ENCODE measurements at regions not wholly inside any gene's neighbourhood (a gene's known extent, or its start where the extent isn't known, plus 50 kb on each side); places are given as distances from the start of the nearest gene placed in this dataset.

- 37 to 77% methylated on average over 2 of the region's 2 CpGs for WGBS, 2 donors
These were observed 186.4 kb downstream of the SPRY1 start for GRCh38 chr4:123583043-123583442.

GRCh38 chr4:123585111-123585510, 188.5 kb downstream of the SPRY1 start:
- DNase-seq: no peak
- Histone ChIP-seq H3K9me3 (peaks cover 0 to 10% (median 5%) of the 10 kb centered on the region in 4 donors), H3K4me3 (no peak overlapping the region), H3K27me3 (no peaks in the 10 kb centered on the region), H3K4me1 (peaks cover 0 to 19% (median 16%) of the 10 kb centered on the region in 4 donors), H3K27ac (no peak overlapping the region), H3K36me3 (no peaks in the 10 kb centered on the region)
- intact Hi-C loops (cut with DNase I): no loop called here
- no peak for TF ChIP-seq POLR2A (IDR thresholded peaks at IDR 0.05)
- no peak for TF ChIP-seq CTCF (IDR thresholded peaks at IDR 0.05)
- TF ChIP-seq POLR2AphosphoS5 (IDR thresholded peaks at IDR 0.05): no peak
- no peak for TF ChIP-seq EP300 (IDR thresholded peaks at IDR 0.05)
- WGBS, 2 donors: 97 to 98% methylated on average over 2 of the region's 2 CpGs

More at GRCh38 chr4:123583043-123583442, 186.4 kb downstream of the SPRY1 start:
- no peak overlapping the region for H3K27ac ChIP-seq
- H3K4me3 ChIP-seq: no peak overlapping the region
- TF ChIP-seq EP300 (IDR thresholded peaks at IDR 0.05): no peak
- no peak for TF ChIP-seq CTCF (IDR thresholded peaks at IDR 0.05)
- TF ChIP-seq POLR2A (IDR thresholded peaks at IDR 0.05): no peak
- TF ChIP-seq POLR2AphosphoS5 (IDR thresholded peaks at IDR 0.05): no peak
- peaks cover 0 to 9% (median 7%) of the 10 kb centered on the region in 4 donors for H3K4me1 ChIP-seq
- H3K9me3 ChIP-seq: peaks cover 0 to 10% (median 5%) of the 10 kb centered on the region in 4 donors
- intact Hi-C loops (cut with DNase I): no loop called here
- DNase-seq: no peak
- no peaks in the 10 kb centered on the region for H3K36me3 ChIP-seq
- no peaks in the 10 kb centered on the region for H3K27me3 ChIP-seq

- Histone ChIP-seq H3K27ac (peak overlapping the region; percentile 56 to 65 (median 62)), H3K4me1 (peaks cover 0 to 19% (median 16%) of the 10 kb centered on the region in 4 donors), H3K4me3 (no peak overlapping the region), H3K36me3 (no peaks in the 10 kb centered on the region), H3K9me3 (no peaks in the 10 kb centered on the region), H3K27me3 (no peaks in the 10 kb centered on the region)
- peak; percentile 84 for DNase-seq
- TF ChIP-seq CTCF (IDR thresholded peaks at IDR 0.05) (no peak), POLR2AphosphoS5 (IDR thresholded peaks at IDR 0.05) (peak; percentile 55 to 77 (median 71)), EP300 (IDR thresholded peaks at IDR 0.05) (peak in 1 of 4 donors; percentile 26), POLR2A (IDR thresholded peaks at IDR 0.05) (no peak)
- WGBS, 2 donors: 12 to 50% methylated on average over 8 of the region's 8 CpGs
- intact Hi-C loops (cut with DNase I): no loop called here
These were observed 191.4 kb downstream of the SPRY1 start for GRCh38 chr4:123587983-123588494.

GRCh38 chr4:123588631-123589241, 192.1 kb downstream of the SPRY1 start:
- Histone ChIP-seq H3K27ac (peak overlapping the region; percentile 56 to 65 (median 62)), H3K4me1 (peaks cover 0 to 19% (median 16%) of the 10 kb centered on the region in 4 donors), H3K4me3 (no peak overlapping the region), H3K9me3 (no peaks in the 10 kb centered on the region), H3K36me3 (no peaks in the 10 kb centered on the region), H3K27me3 (no peaks in the 10 kb centered on the region)
- intact Hi-C loops (cut with DNase I): no loop called here
- DNase-seq: no peak
- WGBS, 2 donors: 23 to 39% methylated on average over 8 of the region's 8 CpGs
- TF ChIP-seq EP300 (IDR thresholded peaks at IDR 0.05) (peak in 3 of 4 donors; percentile 25 to 75 (median 69)), CTCF (IDR thresholded peaks at IDR 0.05) (no peak), POLR2A (IDR thresholded peaks at IDR 0.05) (no peak), POLR2AphosphoS5 (IDR thresholded peaks at IDR 0.05) (peak in 3 of 4 donors; percentile 17 to 44 (median 25))

Data from sigmoid colon (tissue), 6 donors.